ENCODE measurements at regions not wholly inside any gene's neighbourhood (a gene's known extent, or its start where the extent isn't known, plus 50 kb on each side); places are given as distances from the start of the nearest gene placed in this dataset.

DNA sequence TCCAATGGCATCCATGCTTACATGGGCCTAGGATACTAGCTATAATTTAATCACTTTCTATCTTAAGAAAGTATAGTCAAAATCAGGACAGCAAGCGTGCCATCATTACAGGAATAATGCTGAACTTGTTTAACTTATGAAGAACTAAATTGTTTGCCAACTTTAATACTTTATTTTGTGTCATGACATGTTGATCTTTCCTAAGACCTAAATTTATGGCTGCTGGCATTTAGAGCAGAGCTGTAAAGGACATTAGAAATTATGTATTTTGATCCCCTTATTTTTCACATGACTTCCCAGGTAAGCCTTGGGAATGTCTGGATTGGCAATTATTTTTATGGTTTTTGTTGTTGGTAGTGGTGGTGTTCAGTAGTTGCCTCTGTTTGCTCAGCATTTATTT, 920.3 kb upstream of the GOT2 start:
- TF ChIP-seq, protein P1, sequence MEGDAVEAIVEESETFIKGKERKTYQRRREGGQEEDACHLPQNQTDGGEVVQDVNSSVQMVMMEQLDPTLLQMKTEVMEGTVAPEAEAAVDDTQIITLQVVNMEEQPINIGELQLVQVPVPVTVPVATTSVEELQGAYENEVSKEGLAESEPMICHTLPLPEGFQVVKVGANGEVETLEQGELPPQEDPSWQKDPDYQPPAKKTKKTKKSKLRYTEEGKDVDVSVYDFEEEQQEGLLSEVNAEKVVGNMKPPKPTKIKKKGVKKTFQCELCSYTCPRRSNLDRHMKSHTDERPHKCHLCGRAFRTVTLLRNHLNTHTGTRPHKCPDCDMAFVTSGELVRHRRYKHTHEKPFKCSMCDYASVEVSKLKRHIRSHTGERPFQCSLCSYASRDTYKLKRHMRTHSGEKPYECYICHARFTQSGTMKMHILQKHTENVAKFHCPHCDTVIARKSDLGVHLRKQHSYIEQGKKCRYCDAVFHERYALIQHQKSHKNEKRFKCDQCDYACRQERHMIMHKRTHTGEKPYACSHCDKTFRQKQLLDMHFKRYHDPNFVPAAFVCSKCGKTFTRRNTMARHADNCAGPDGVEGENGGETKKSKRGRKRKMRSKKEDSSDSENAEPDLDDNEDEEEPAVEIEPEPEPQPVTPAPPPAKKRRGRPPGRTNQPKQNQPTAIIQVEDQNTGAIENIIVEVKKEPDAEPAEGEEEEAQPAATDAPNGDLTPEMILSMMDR (IDR thresholded peaks at IDR 0.05; ENCODE audit: insufficient read depth, low read length, poor library complexity, severe bottlenecking) = no peak
- TF ChIP-seq EZH2phosphoT487 (conservative IDR thresholded peaks at IDR 0.05; ENCODE audit: low read length) = no peak
- Histone ChIP-seq H4K20me1 (ENCODE audit: low read depth, low read length) (no peaks in the 10 kb centered on the region), H2AFZ (ENCODE audit: low read depth, low read length, severe bottlenecking) (no peak overlapping the region), H3K27me3 (ENCODE audit: low read length) (no peaks in the 10 kb centered on the region), H3K36me3 (ENCODE audit: low read length) (no peaks in the 10 kb centered on the region), H3K9me3 (ENCODE audit: insufficient read depth, low read length) (no peaks in the 10 kb centered on the region), H3K4me3 (ENCODE audit: insufficient read depth, low read length, poor library complexity, severe bottlenecking) (no peak overlapping the region), H3K9ac (ENCODE audit: low read length) (no peak overlapping the region), H3K9me2 (replicated peaks; ENCODE audit: insufficient read depth, low read length) (no peaks in the 10 kb centered on the region), H3K79me2 (ENCODE audit: insufficient read depth, low read length) (no peaks in the 10 kb centered on the region), H3K27ac (ENCODE audit: low read depth, low read length) (no peak overlapping the region), H3K4me2 (ENCODE audit: low read depth, low read length, poor library complexity, severe bottlenecking) (no peak overlapping the region), H3F3A (ENCODE audit: insufficient read depth) (no peaks in the 10 kb centered on the region)

DNA sequence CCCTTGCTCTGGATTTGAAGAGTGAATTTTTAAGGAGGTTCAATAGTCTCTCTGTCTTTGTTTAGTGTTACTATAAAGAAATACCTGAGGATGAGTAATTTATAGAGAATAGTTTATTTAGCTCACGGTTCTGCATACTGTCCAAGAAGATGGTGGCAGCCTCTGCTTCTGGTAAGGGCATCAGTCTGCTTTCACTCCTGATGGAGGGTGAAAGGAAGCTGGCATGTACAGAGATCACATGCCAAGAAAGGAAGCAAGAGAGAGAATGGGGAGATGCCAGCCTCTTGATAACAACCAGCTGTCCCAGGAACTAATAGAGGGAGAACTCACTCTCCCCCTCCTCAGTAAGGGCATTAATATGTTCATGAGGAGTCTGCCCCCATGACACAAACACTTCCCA, 917.5 kb upstream of the GOT2 start:
- Histone ChIP-seq H3K4me2 (ENCODE audit: low read depth, low read length, poor library complexity, severe bottlenecking) (no peak overlapping the region), H3F3A (ENCODE audit: insufficient read depth) (no peaks in the 10 kb centered on the region), H2AFZ (ENCODE audit: low read depth, low read length, severe bottlenecking) (no peak overlapping the region), H3K9me2 (replicated peaks; ENCODE audit: insufficient read depth, low read length) (no peaks in the 10 kb centered on the region), H3K79me2 (ENCODE audit: insufficient read depth, low read length) (no peaks in the 10 kb centered on the region), H3K27me3 (ENCODE audit: low read length) (no peaks in the 10 kb centered on the region), H3K4me3 (ENCODE audit: insufficient read depth, low read length, poor library complexity, severe bottlenecking) (no peak overlapping the region), H3K9ac (ENCODE audit: low read length) (no peak overlapping the region), H3K27ac (ENCODE audit: low read depth, low read length) (no peak overlapping the region), H3K36me3 (ENCODE audit: low read length) (no peaks in the 10 kb centered on the region), H4K20me1 (ENCODE audit: low read depth, low read length) (no peaks in the 10 kb centered on the region), H3K9me3 (ENCODE audit: insufficient read depth, low read length) (no peaks in the 10 kb centered on the region)
- TF ChIP-seq, protein P1 (IDR thresholded peaks at IDR 0.05; ENCODE audit: insufficient read depth, low read length, poor library complexity, severe bottlenecking) = no peak
- no peak for TF ChIP-seq EZH2phosphoT487 (conservative IDR thresholded peaks at IDR 0.05; ENCODE audit: low read length)

DNA sequence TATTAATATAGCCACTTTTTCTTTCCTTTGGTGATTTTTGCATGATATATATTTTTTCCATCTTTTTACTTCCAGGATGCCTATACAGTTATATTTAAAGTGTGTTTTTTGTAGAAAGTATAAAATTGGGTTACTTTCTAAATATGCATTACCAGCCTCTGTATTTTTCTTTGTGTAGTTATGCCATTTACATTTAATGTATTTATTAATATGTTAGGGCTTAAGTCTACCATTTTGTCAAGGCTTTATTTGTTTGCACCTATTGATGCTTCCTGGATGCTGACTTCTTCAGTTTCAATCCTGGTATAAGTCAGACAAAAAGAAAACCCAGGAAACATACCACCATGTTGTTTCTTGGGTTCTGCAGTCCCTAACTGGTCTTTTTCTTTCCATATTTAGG, 911.1 kb upstream of the GOT2 start:
- no peak overlapping the region for H3K4me3 ChIP-seq (ENCODE audit: insufficient read depth, low read length, poor library complexity, severe bottlenecking)
- H3K27me3 ChIP-seq (ENCODE audit: low read length) = no peaks in the 10 kb centered on the region
- no peak for TF ChIP-seq EZH2phosphoT487 (conservative IDR thresholded peaks at IDR 0.05; ENCODE audit: low read length)
- no peaks in the 10 kb centered on the region for H3K9me2 ChIP-seq (replicated peaks; ENCODE audit: insufficient read depth, low read length)
- no peak overlapping the region for H2AFZ ChIP-seq (ENCODE audit: low read depth, low read length, severe bottlenecking)
- no peak overlapping the region for H3K4me2 ChIP-seq (ENCODE audit: low read depth, low read length, poor library complexity, severe bottlenecking)
- H4K20me1 ChIP-seq (ENCODE audit: low read depth, low read length) = no peaks in the 10 kb centered on the region
- no peaks in the 10 kb centered on the region for H3K9me3 ChIP-seq (ENCODE audit: insufficient read depth, low read length)
- no peak overlapping the region for H3K27ac ChIP-seq (ENCODE audit: low read depth, low read length)
- H3K9ac ChIP-seq (ENCODE audit: low read length) = no peak overlapping the region
- H3F3A ChIP-seq (ENCODE audit: insufficient read depth) = no peaks in the 10 kb centered on the region
- no peaks in the 10 kb centered on the region for H3K36me3 ChIP-seq (ENCODE audit: low read length)
- H3K79me2 ChIP-seq (ENCODE audit: insufficient read depth, low read length) = no peaks in the 10 kb centered on the region

DNA sequence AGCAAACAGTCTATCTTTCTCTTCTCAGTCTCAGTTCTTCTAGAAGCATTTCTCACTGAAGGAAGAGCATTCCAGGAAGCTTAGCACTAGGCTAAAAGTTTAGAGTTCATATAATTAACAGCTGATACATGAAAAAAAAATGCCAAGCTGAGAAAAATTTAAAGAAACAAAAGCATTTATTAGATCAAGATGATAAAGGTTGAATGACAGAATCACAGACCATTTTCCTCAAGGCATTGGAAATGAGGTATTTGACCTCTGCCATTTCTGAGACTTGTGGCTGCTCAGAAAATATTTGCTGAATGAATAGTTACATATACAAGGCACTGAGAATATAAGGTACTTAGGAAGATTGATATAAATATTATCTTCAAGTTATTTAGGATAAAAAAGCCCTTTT, 901.6 kb upstream of the GOT2 start:
- no peaks in the 10 kb centered on the region for H3K9me3 ChIP-seq (ENCODE audit: insufficient read depth, low read length)
- H3F3A ChIP-seq (ENCODE audit: insufficient read depth) = no peaks in the 10 kb centered on the region
- H3K4me2 ChIP-seq (ENCODE audit: low read depth, low read length, poor library complexity, severe bottlenecking) = no peak overlapping the region
- H4K20me1 ChIP-seq (ENCODE audit: low read depth, low read length) = no peaks in the 10 kb centered on the region
- H3K27ac ChIP-seq (ENCODE audit: low read depth, low read length) = no peak overlapping the region
- H3K36me3 ChIP-seq (ENCODE audit: low read length) = no peaks in the 10 kb centered on the region
- no peak overlapping the region for H3K4me3 ChIP-seq (ENCODE audit: insufficient read depth, low read length, poor library complexity, severe bottlenecking)
- TF ChIP-seq, protein P1 (IDR thresholded peaks at IDR 0.05; ENCODE audit: insufficient read depth, low read length, poor library complexity, severe bottlenecking) = no peak
- TF ChIP-seq EZH2phosphoT487 (conservative IDR thresholded peaks at IDR 0.05; ENCODE audit: low read length) = no peak
- no peak overlapping the region for H3K9ac ChIP-seq (ENCODE audit: low read length)
- H2AFZ ChIP-seq (ENCODE audit: low read depth, low read length, severe bottlenecking) = no peak overlapping the region
- H3K27me3 ChIP-seq (ENCODE audit: low read length) = no peaks in the 10 kb centered on the region; the same call in 1 of the 2 replicates
- H3K9me2 ChIP-seq (replicated peaks; ENCODE audit: insufficient read depth, low read length) = no peaks in the 10 kb centered on the region
- H3K79me2 ChIP-seq (ENCODE audit: insufficient read depth, low read length) = no peaks in the 10 kb centered on the region

All from SU-DHL-6 (cell line).